DND-41 (cell line): ENCODE measurements at regions not wholly inside any gene's neighbourhood (a gene's known extent, or its start where the extent isn't known, plus 50 kb on each side); places are given as distances from the start of the nearest gene placed in this dataset.

Experiments
- ATAC-seq: fragments of 200-7000 bp; cut with Tn5 transposase; 3 replicates; pipeline ENCODE4 v1.9.1; 2021; ENCODE audit warnings: low read depth; ENCODE audit not compliant: insufficient read depth
- DNase-seq: peaks from one replicate; pipeline ENCODE4 v3.0.0-alpha.2; 2020
- H2AFZ ChIP-seq: 2 replicates; pipeline ENCODE4 v1.6.0; 2012; ENCODE audit warnings: low read depth, low read length
- H3K27ac ChIP-seq: 2 replicates; pipeline ENCODE4 v1.5.1; 2012; ENCODE audit warnings: low read length, inconsistent platforms
- H3K27me3 ChIP-seq: fragments of 200-600 bp; sonication (generic); 2 replicates; pipeline ENCODE4 v1.6.0; 2012; ENCODE audit warnings: low read length, mild to moderate bottlenecking, inconsistent platforms; ENCODE audit not compliant: insufficient read depth, poor library complexity
- H3K36me3 ChIP-seq: 2 replicates; pipeline ENCODE4 v1.5.1; 2012; ENCODE audit warnings: low read length, inconsistent platforms; ENCODE audit not compliant: insufficient read depth
- H3K4me1 ChIP-seq: 2 replicates; pipeline ENCODE4 v1.5.1; 2012; ENCODE audit warnings: mild to moderate bottlenecking, low read length; ENCODE audit not compliant: insufficient read depth
- H3K4me2 ChIP-seq: 2 replicates; pipeline ENCODE4 v1.6.0; 2012; ENCODE audit warnings: mild to moderate bottlenecking, moderate library complexity, low read length, inconsistent platforms; ENCODE audit not compliant: insufficient read depth
- H3K4me3 ChIP-seq, 2 experiments: fragments of 200-600 bp in 1 of 2; shearing (Covaris generic) in 1 of 2; 2 replicates each; pipeline ENCODE4 v1.5.1; 2012 to 2016; ENCODE audit warnings: inconsistent platforms in 2 of 2, low read length in 2 of 2, mild to moderate bottlenecking in 2 of 2, low read depth in 1 of 2, moderate library complexity in 1 of 2
- H3K79me2 ChIP-seq: 2 replicates; pipeline ENCODE4 v1.6.0; 2012; ENCODE audit warnings: low read length, inconsistent platforms; ENCODE audit not compliant: insufficient read depth
- H3K9ac ChIP-seq: 2 replicates; pipeline ENCODE4 v1.6.0; 2012; ENCODE audit warnings: low read depth, mild to moderate bottlenecking, inconsistent platforms, low read length, moderate library complexity
- H3K9me3 ChIP-seq: 2 replicates; pipeline ENCODE4 v1.5.1; 2012; ENCODE audit warnings: low read length, moderate library complexity, mild to moderate bottlenecking, inconsistent platforms; ENCODE audit not compliant: insufficient read depth, severe bottlenecking
- H4K20me1 ChIP-seq: 2 replicates; pipeline ENCODE4 v1.6.0; 2012; ENCODE audit warnings: low read length; ENCODE audit not compliant: insufficient read depth
- EZH2 ChIP-seq: IDR thresholded peaks from 3 replicates; pipeline ENCODE4 v1.6.1; 2012; ENCODE audit warnings: borderline replicate concordance, low read depth, mild to moderate bottlenecking, moderate library complexity, low read length, inconsistent platforms; ENCODE audit not compliant: severe bottlenecking
- TF ChIP-seq, protein P1 (sequence below): IDR thresholded peaks from 2 replicates; pipeline ENCODE4 v1.5.1; 2012; ENCODE audit warnings: borderline replicate concordance, low read length, moderate library complexity, mild to moderate bottlenecking; ENCODE audit not compliant: poor library complexity, severe bottlenecking; ENCODE audit errors: extremely low read depth

DNA sequence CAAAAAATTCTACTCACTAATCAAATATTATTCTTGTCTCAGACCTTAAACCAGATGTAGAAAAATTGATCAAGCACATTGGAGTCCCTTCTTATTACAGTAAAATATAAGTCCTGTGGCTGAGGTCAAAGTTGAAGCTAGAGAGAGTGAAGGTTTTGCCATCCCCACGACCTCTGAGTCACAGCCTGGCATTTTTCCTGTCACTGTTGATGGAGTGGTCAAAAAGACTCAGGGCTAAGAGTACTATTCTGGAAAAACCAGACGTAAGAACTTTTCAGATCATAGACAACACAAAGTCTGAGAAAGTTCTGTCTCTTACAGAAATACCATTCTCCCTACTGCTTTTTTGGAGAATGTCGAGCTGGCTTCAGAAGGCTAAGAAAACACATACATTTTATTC, 323.7 kb upstream of the ANKRD30A start:
- Histone ChIP-seq H3K79me2 (no peaks in the 10 kb centered on the region), H3K36me3 (no peaks in the 10 kb centered on the region), H3K9me3 (no peaks in the 10 kb centered on the region), H3K4me3 (no peak overlapping the region), H4K20me1 (no peaks in the 10 kb centered on the region), H3K9ac (no peak overlapping the region), H3K4me1 (no peaks in the 10 kb centered on the region), H2AFZ (no peak overlapping the region), H3K27me3 (no peaks in the 10 kb centered on the region), H3K4me2 (no peak overlapping the region), H3K27ac (no peak overlapping the region)
- DNase-seq (no peak), ATAC-seq (no peak)
- TF ChIP-seq, protein P1, sequence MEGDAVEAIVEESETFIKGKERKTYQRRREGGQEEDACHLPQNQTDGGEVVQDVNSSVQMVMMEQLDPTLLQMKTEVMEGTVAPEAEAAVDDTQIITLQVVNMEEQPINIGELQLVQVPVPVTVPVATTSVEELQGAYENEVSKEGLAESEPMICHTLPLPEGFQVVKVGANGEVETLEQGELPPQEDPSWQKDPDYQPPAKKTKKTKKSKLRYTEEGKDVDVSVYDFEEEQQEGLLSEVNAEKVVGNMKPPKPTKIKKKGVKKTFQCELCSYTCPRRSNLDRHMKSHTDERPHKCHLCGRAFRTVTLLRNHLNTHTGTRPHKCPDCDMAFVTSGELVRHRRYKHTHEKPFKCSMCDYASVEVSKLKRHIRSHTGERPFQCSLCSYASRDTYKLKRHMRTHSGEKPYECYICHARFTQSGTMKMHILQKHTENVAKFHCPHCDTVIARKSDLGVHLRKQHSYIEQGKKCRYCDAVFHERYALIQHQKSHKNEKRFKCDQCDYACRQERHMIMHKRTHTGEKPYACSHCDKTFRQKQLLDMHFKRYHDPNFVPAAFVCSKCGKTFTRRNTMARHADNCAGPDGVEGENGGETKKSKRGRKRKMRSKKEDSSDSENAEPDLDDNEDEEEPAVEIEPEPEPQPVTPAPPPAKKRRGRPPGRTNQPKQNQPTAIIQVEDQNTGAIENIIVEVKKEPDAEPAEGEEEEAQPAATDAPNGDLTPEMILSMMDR, result no peak
- TF ChIP-seq EZH2, result no peak

DNA sequence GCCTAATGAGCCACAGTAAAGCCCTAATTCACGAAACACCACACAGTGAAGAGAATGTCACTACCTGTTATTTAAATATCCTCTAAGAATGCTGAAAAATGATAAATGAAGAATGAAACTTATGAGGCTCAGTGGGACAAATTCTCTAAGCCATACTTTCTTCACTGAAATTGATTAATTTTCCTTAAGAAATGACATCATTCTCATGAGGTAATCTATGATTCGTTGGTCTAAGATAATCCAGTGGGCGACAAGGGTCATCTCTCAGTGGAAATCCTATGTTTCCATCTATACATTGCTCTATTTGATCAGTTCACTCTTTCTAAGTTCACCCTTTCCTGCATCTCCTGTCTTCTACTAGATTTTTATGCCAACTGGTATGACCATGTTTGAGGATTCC, 330.4 kb upstream of the ANKRD30A start:
- TF ChIP-seq, protein P1, result no peak
- TF ChIP-seq EZH2, result no peak
- no peaks in the 10 kb centered on the region for H3K9me3 ChIP-seq

GRCh38 chr10:36789974-36790373, 335.4 kb upstream of the ANKRD30A start:
- no peaks in the 10 kb centered on the region for H3K79me2 ChIP-seq
- H4K20me1 ChIP-seq, result no peaks in the 10 kb centered on the region
- H3K27ac ChIP-seq, result no peak overlapping the region
- no peaks in the 10 kb centered on the region for H3K36me3 ChIP-seq
- no peak overlapping the region for H2AFZ ChIP-seq
- H3K9me3 ChIP-seq, result no peaks in the 10 kb centered on the region
- DNase-seq (no peak), ATAC-seq (no peak)
- H3K4me1 ChIP-seq, result no peaks in the 10 kb centered on the region
- TF ChIP-seq, protein P1, result no peak
- no peak for TF ChIP-seq EZH2
- no peaks in the 10 kb centered on the region for H3K27me3 ChIP-seq
- H3K9ac ChIP-seq, result no peak overlapping the region
- no peak overlapping the region for H3K4me3 ChIP-seq
- H3K4me2 ChIP-seq, result no peak overlapping the region

More for the DNA sequence above, 330.4 kb upstream of the ANKRD30A start:
- no peak overlapping the region for H3K4me2 ChIP-seq
- no peaks in the 10 kb centered on the region for H3K36me3 ChIP-seq
- no peak overlapping the region for H3K4me3 ChIP-seq
- no peak overlapping the region for H3K9ac ChIP-seq
- H3K27ac ChIP-seq, result no peak overlapping the region
- no peaks in the 10 kb centered on the region for H3K27me3 ChIP-seq
- ATAC-seq (no peak), DNase-seq (no peak)
- no peaks in the 10 kb centered on the region for H4K20me1 ChIP-seq
- H3K4me1 ChIP-seq, result no peaks in the 10 kb centered on the region
- H3K79me2 ChIP-seq, result no peaks in the 10 kb centered on the region
- H2AFZ ChIP-seq, result no peak overlapping the region

GRCh38 chr10:36788152-36788551, 337.2 kb upstream of the ANKRD30A start:
- H3K9ac ChIP-seq, result no peak overlapping the region
- H3K27me3 ChIP-seq, result no peaks in the 10 kb centered on the region
- no peaks in the 10 kb centered on the region for H3K79me2 ChIP-seq
- H4K20me1 ChIP-seq, result no peaks in the 10 kb centered on the region
- no peaks in the 10 kb centered on the region for H3K4me1 ChIP-seq
- no peak overlapping the region for H3K27ac ChIP-seq
- no peaks in the 10 kb centered on the region for H3K9me3 ChIP-seq
- no peak overlapping the region for H3K4me2 ChIP-seq
- no peak overlapping the region for H2AFZ ChIP-seq
- no peaks in the 10 kb centered on the region for H3K36me3 ChIP-seq
- TF ChIP-seq EZH2, result no peak
- TF ChIP-seq, protein P1, result no peak
- DNase-seq (no peak), ATAC-seq (no peak)
- no peak overlapping the region for H3K4me3 ChIP-seq
